ENCODE measurements at regions not wholly inside any gene's neighbourhood (a gene's known extent, or its start where the extent isn't known, plus 50 kb on each side); places are given as distances from the start of the nearest gene placed in this dataset.

GRCh38 chr22:19663821-19664355 is 50.4 kb upstream of the SEPTIN5 start:
- DNase-seq: no peak

- DNase-seq: no peak
These were observed 49.9 kb upstream of the SEPTIN5 start for GRCh38 chr22:19664406-19664805.

Measured in activated T-cell treated with anti-CD3 and anti-CD28 coated beads, Interleukin-2, amount 50 U/mL, for 1 hour (primary cell).